GM19395 (cell line): ENCODE measurements at regions not wholly inside any gene's neighbourhood (a gene's known extent, or its start where the extent isn't known, plus 50 kb on each side); places are given as distances from the start of the nearest gene placed in this dataset.

Experiments
- ATAC-seq: cut with Tn5 transposase; IDR thresholded peaks from one replicate; pipeline ENCODE4 v1.9.1; 2021; ENCODE audit warnings: mild to moderate bottlenecking, moderate library complexity; ENCODE audit not compliant: unreplicated experiment

- ATAC-seq: no peak
These were observed 334.9 kb downstream of the HNRNPD start for GRCh38 chr4:82038936-82039335.

GRCh38 chr4:82036181-82036580 is 337.6 kb downstream of the HNRNPD start:
- no peak for ATAC-seq

GRCh38 chr4:82034878-82035277 is 338.9 kb downstream of the HNRNPD start:
- ATAC-seq: no peak

GRCh38 chr4:82033862-82034261 is 339.9 kb downstream of the HNRNPD start:
- no peak for ATAC-seq

- no peak for ATAC-seq
These were observed 342.3 kb downstream of the HNRNPD start for GRCh38 chr4:82031376-82031927.

- ATAC-seq: no peak
These were observed 356.1 kb downstream of the HNRNPD start for GRCh38 chr4:82017680-82018079.

GRCh38 chr4:82005158-82005557 is 368.6 kb downstream of the HNRNPD start:
- ATAC-seq: no peak

GRCh38 chr4:81997313-81997712 is 376.5 kb downstream of the HNRNPD start:
- no peak for ATAC-seq

GRCh38 chr4:81990898-81991297 is 382.9 kb downstream of the HNRNPD start:
- ATAC-seq: no peak

GRCh38 chr4:81990211-81990610 is 383.6 kb downstream of the HNRNPD start:
- ATAC-seq: no peak

GRCh38 chr4:81989202-81989601 is 384.6 kb downstream of the HNRNPD start:
- ATAC-seq: no peak

- no peak for ATAC-seq
These were observed 385.6 kb downstream of the HNRNPD start for GRCh38 chr4:81988178-81988577.

GRCh38 chr4:81984746-81985145 is 389.0 kb downstream of the HNRNPD start:
- ATAC-seq: no peak

- peak; percentile 70 for ATAC-seq
These were observed 390.8 kb downstream of the HNRNPD start for GRCh38 chr4:81982846-81983540.

GRCh38 chr4:81981218-81981617 is 392.6 kb downstream of the HNRNPD start:
- ATAC-seq: no peak

GRCh38 chr4:81974523-81974922 is 399.3 kb downstream of the HNRNPD start:
- ATAC-seq: no peak

- ATAC-seq: no peak
These were observed 402.0 kb downstream of the HNRNPD start for GRCh38 chr4:81971637-81972381.

GRCh38 chr4:81971061-81971460 is 402.7 kb downstream of the HNRNPD start:
- no peak for ATAC-seq

GRCh38 chr4:81970454-81970853 is 403.3 kb downstream of the HNRNPD start:
- no peak for ATAC-seq

- ATAC-seq: no peak
These were observed 407.1 kb downstream of the HNRNPD start for GRCh38 chr4:81966676-81967075.

GRCh38 chr4:81965911-81966310 is 407.9 kb downstream of the HNRNPD start:
- ATAC-seq: no peak

- ATAC-seq: no peak
These were observed 408.3 kb downstream of the HNRNPD start for GRCh38 chr4:81965454-81965853.
